T-cell (primary cell): ENCODE measurements at regions not wholly inside any gene's neighbourhood (a gene's known extent, or its start where the extent isn't known, plus 50 kb on each side); places are given as distances from the start of the nearest gene placed in this dataset.

ENCODE experiments used
- ATAC-seq, 4 experiments: fragments of 200-7000 bp in 3 of 4; fragments of 150-1000 bp in 1 of 4; cut with Tn5 transposase; replicated peaks in 1 of 4; 1 replicate in 3 of 4; 2 replicates in 1 of 4; pipeline ENCODE4 v1.10.0; 2021; ENCODE audit warnings: moderate library complexity in 3 of 4, mild to moderate bottlenecking in 2 of 4, moderate number of reproducible peaks in 1 of 4
- CTCF ChIA-PET, 2 donors: fragments of 300-600 bp; sonication (Branson Sonifier 250); formaldehyde crosslinking; loops; one replicate each; lab custom pipeline; 2022; ENCODE audit warnings: antibody characterized with exemption in 2 of 2; lab: Charles Lee
- POLR2A ChIA-PET, 2 donors: fragments of 300-600 bp; sonication (Branson Sonifier 250); formaldehyde crosslinking; loops; one replicate each; lab custom pipeline; 2022; ENCODE audit warnings: antibody characterized with exemption in 2 of 2; lab: Charles Lee
- DNase-seq, 35 experiments: peaks; one replicate each; pipeline versions ENCODE4 v3.0.0 to v3.0.0-alpha.2; 2013 to 2023
- H3K27ac ChIP-seq: one replicate; pipeline ENCODE4 v1.5.1; 2013; ENCODE audit warnings: low read length
- H3K27me3 ChIP-seq, 2 experiments: replicated peaks in 1 of 2; 1 replicate in 1 of 2; 2 replicates in 1 of 2; pipeline versions ENCODE4 v1.6.1 to v1.7.0; 2013; ENCODE audit warnings: low read length in 1 of 2, mixed read lengths in 1 of 2; ENCODE audit not compliant: control insufficient read depth in 2 of 2, insufficient read depth in 2 of 2; ENCODE audit errors: extremely low read depth in 1 of 2
- H3K36me3 ChIP-seq, 2 donors: 1 replicate in 1 of 2; 2 replicates in 1 of 2; pipeline versions ENCODE4 v1.6.1 to v1.7.0; 2013; ENCODE audit warnings: low read length in 1 of 2; ENCODE audit not compliant: control insufficient read depth in 2 of 2, insufficient read depth in 1 of 2; ENCODE audit errors: extremely low read depth in 1 of 2
- H3K4me1 ChIP-seq, 2 experiments: 1 replicate in 1 of 2; 2 replicates in 1 of 2; pipeline versions ENCODE4 v1.6.1 to v1.7.0; 2013; ENCODE audit warnings: low read length in 2 of 2, mixed read lengths in 1 of 2; ENCODE audit not compliant: insufficient read depth in 2 of 2, control insufficient read depth in 1 of 2; ENCODE audit errors: extremely low read depth in 1 of 2
- H3K4me3 ChIP-seq, 2 donors: 1 replicate in 1 of 2; 2 replicates in 1 of 2; pipeline versions ENCODE4 v1.5.1 to v1.7.0; 2013; ENCODE audit warnings: mild to moderate bottlenecking in 2 of 2, low read length in 1 of 2, moderate library complexity in 1 of 2; ENCODE audit not compliant: control insufficient read depth in 1 of 2; ENCODE audit errors: extremely low read depth in 1 of 2
- H3K9me3 ChIP-seq: 2 replicates; pipeline ENCODE4 v1.7.0; 2013
- H3K27ac Mint-ChIP-seq, 2 donors: one replicate each; pipeline ENCODE4 v1.8.0; 2020 to 2021; ENCODE audit warnings: mild to moderate bottlenecking in 2 of 2, mixed read lengths in 2 of 2
- H3K27me3 Mint-ChIP-seq, 2 donors: one replicate each; pipeline ENCODE4 v1.8.0; 2021 to 2022; ENCODE audit warnings: mixed read lengths in 2 of 2
- H3K36me3 Mint-ChIP-seq: one replicate; pipeline ENCODE4 v1.8.0; 2021; ENCODE audit warnings: mixed read lengths
- H3K4me1 Mint-ChIP-seq, 3 donors: one replicate each; pipeline ENCODE4 v1.8.0; 2020 to 2022; ENCODE audit warnings: mixed read lengths in 3 of 3, mild to moderate bottlenecking in 1 of 3
- H3K4me3 Mint-ChIP-seq, 3 donors: one replicate each; pipeline ENCODE4 v1.8.0; 2020 to 2022; ENCODE audit warnings: mild to moderate bottlenecking in 3 of 3, mixed read lengths in 3 of 3, moderate library complexity in 3 of 3
- H3K9me3 Mint-ChIP-seq, 3 donors: one replicate each; pipeline ENCODE4 v1.8.0; 2020 to 2022; ENCODE audit warnings: mixed read lengths in 3 of 3
- WGBS: methylation state at CpG from one replicate; pipeline ENCODE4 v1.1.5; 2013; ENCODE audit warnings: missing lambda C conversion rate; ENCODE audit not compliant: insufficient coverage; 5-methylcytosine and 5-hydroxymethylcytosine counted together

DNA sequence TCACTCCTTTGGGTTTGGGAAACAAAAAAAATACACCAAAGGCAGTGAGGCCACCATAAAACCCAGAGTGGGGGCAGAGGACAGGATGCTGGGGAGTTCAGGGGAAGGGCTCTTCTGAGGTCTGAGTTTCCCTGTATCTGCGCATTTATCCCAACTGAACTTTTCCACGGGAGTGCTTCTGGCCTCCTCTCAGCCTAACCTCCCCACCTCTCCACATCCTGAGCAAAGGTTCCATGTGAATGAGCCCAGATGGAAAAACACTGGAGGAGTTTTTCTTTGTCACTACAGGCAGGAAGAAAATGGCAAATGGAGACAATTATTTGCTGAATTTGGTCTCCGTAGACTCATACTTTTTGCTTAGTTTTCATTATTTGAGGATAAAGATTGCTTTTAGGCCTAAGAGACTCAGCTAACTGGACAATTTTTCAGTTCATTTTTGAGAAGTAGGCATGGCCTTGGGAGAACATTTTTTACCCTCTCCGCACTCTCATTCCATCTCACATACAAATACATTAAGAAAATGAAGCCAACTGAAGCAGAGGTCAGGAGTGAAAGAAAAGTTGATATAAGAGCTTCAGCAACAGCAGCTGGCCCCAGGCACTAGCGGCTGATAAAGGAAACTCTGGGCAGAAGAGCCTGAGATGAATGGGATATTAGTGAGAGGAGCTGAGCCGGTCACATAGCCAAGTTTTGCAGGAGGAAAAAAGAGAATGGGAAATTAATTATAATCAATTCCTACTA, 82.6 kb upstream of the CYP1B1 start:
- Mint-ChIP-seq H3K36me3 (no peaks in the 10 kb centered on the region), H3K4me1 (no peaks in the 10 kb centered on the region), H3K27me3 (peaks cover 25 to 44% of the 10 kb centered on the region in 2 donors), H3K4me3 (no peak overlapping the region), H3K27ac (no peak overlapping the region), H3K9me3 (no peaks in the 10 kb centered on the region)
- ChIA-PET POLR2A (no interaction called here), CTCF (interaction anchor here in 1 of 2 donors (0.6 kb wide), 1 partner anchor 29 kb away, joined by 3 read pairs; no protein-coding TSS in a partner anchor)
- ATAC-seq (no peak), DNase-seq (no peak)
- Histone ChIP-seq H3K27ac (no peak overlapping the region), H3K36me3 (no peaks in the 10 kb centered on the region), H3K4me3 (no peak overlapping the region), H3K9me3 (no peaks in the 10 kb centered on the region), H3K27me3 (peaks cover 3 to 7% of the 10 kb centered on the region in 2 experiments), H3K4me1 (no peaks in the 10 kb centered on the region)
- WGBS = 100% methylated on average over 1 of the region's 6 CpGs

GRCh38 chr2:38156436-38156835, 80.5 kb upstream of the CYP1B1 start:
- H3K4me3 Mint-ChIP-seq = no peak overlapping the region
- H3K27me3 Mint-ChIP-seq = peaks cover 20 to 40% of the 10 kb centered on the region in 2 donors
- H3K9me3 Mint-ChIP-seq = no peaks in the 10 kb centered on the region
- H3K4me1 ChIP-seq = no peaks in the 10 kb centered on the region
- H3K4me3 ChIP-seq = no peak overlapping the region
- 88% methylated on average over 1 of the region's 5 CpGs for WGBS
- no peaks in the 10 kb centered on the region for H3K4me1 Mint-ChIP-seq
- H3K36me3 Mint-ChIP-seq = no peaks in the 10 kb centered on the region
- no peak for DNase-seq
- no peaks in the 10 kb centered on the region for H3K36me3 ChIP-seq
- H3K27ac ChIP-seq = no peak overlapping the region
- no peak for ATAC-seq
- H3K9me3 ChIP-seq = no peaks in the 10 kb centered on the region
- no peak overlapping the region for H3K27ac Mint-ChIP-seq
- ChIA-PET CTCF (no interaction called here), POLR2A (no interaction called here)
- H3K27me3 ChIP-seq = peaks cover 0 to under 1% of the 10 kb centered on the region in 2 experiments

DNA sequence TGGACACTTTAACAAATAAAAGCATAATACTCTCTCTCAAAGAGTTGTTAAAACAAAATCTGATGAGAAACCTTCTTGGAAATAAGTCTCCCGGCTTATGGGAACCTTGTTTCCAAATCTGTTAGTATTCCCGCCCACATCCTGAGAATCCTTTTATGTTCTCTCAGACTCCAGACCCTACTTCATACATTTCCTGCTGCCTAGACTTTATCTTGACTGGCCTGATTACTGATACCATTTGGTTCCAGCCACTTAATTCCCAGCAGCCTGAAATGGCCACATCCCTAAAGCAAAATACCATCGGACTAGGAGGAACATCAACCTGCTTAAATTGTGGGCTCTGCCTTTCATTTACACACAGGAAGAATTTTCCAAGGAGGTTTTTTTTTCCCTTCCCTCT, 79.1 kb upstream of the CYP1B1 start:
- no peaks in the 10 kb centered on the region for H3K36me3 ChIP-seq
- Mint-ChIP-seq H3K36me3 (no peaks in the 10 kb centered on the region), H3K27me3 (peaks cover 12 to 33% of the 10 kb centered on the region in 2 donors), H3K4me1 (no peaks in the 10 kb centered on the region), H3K27ac (no peak overlapping the region), H3K4me3 (no peak overlapping the region), H3K9me3 (no peaks in the 10 kb centered on the region)
- POLR2A ChIA-PET = no interaction called here
- no peak overlapping the region for H3K4me3 ChIP-seq
- no peak overlapping the region for H3K27ac ChIP-seq
- DNase-seq (no peak), ATAC-seq (no peak)
- CTCF ChIA-PET = no interaction called here
- WGBS = 80% methylated on average over 3 of the region's 3 CpGs
- H3K9me3 ChIP-seq = no peaks in the 10 kb centered on the region
- H3K4me1 ChIP-seq = no peaks in the 10 kb centered on the region
- no peaks in the 10 kb centered on the region for H3K27me3 ChIP-seq

- Mint-ChIP-seq H3K36me3 (no peaks in the 10 kb centered on the region), H3K27ac (no peak overlapping the region), H3K4me3 (no peak overlapping the region), H3K9me3 (no peaks in the 10 kb centered on the region), H3K4me1 (no peaks in the 10 kb centered on the region), H3K27me3 (peaks cover 11 to 30% of the 10 kb centered on the region in 2 donors)
- H3K27me3 ChIP-seq = peaks cover 0 to 2% of the 10 kb centered on the region in 2 experiments
- no peak for DNase-seq
- POLR2A ChIA-PET = no interaction called here
- H3K9me3 ChIP-seq = no peaks in the 10 kb centered on the region
- H3K27ac ChIP-seq = no peak overlapping the region
- H3K4me1 ChIP-seq = no peaks in the 10 kb centered on the region
- CTCF ChIA-PET = interaction anchor here in 1 of 2 donors (0.6 kb wide), 1 partner anchor 120 kb away, joined by 3 read pairs; no protein-coding TSS in a partner anchor
- WGBS = 8% methylated on average over 1 of the region's 2 CpGs
- ATAC-seq = no peak
- H3K36me3 ChIP-seq = no peaks in the 10 kb centered on the region
- no peak overlapping the region for H3K4me3 ChIP-seq
Observed at GRCh38 chr2:38154395-38154794, 78.4 kb upstream of the CYP1B1 start.

- Mint-ChIP-seq H3K4me3 (no peak overlapping the region), H3K27me3 (peaks cover 9 to 30% of the 10 kb centered on the region in 2 donors), H3K4me1 (no peaks in the 10 kb centered on the region), H3K36me3 (no peaks in the 10 kb centered on the region), H3K27ac (no peak overlapping the region), H3K9me3 (no peaks in the 10 kb centered on the region)
- ATAC-seq (no peak), DNase-seq (no peak)
- Histone ChIP-seq H3K27me3 (peaks cover 0 to 7% of the 10 kb centered on the region in 2 experiments), H3K27ac (no peak overlapping the region), H3K36me3 (no peaks in the 10 kb centered on the region), H3K4me3 (no peak overlapping the region), H3K9me3 (no peaks in the 10 kb centered on the region), H3K4me1 (no peaks in the 10 kb centered on the region)
- 84% methylated on average over 6 of the region's 6 CpGs for WGBS
- ChIA-PET POLR2A (no interaction called here), CTCF (no interaction called here)
Observed at GRCh38 chr2:38153476-38154135, 77.7 kb upstream of the CYP1B1 start.

DNA sequence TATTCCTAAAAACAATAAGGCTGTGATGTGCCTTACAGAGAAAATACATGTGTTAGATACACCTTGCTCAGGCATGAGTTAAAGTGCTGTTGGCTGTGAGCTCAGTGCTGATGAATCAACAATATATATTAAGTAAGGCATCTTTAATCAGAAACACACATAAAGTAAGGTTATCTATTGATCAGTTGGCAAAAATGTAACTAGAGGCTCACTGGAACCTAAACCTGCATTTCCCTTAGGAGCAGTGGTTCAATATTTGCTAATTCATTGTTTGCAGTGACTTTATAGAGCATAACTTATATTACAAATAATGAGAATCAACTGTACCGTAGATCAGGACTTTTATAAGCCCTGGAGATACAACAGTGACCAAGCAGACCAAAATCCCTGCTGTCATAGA, 77.0 kb upstream of the CYP1B1 start:
- Mint-ChIP-seq H3K9me3 (peaks cover 0 to 3% (median 0%) of the 10 kb centered on the region in 3 donors), H3K27me3 (peaks cover 8 to 30% of the 10 kb centered on the region in 2 donors), H3K4me1 (no peaks in the 10 kb centered on the region), H3K36me3 (no peaks in the 10 kb centered on the region), H3K27ac (no peak overlapping the region), H3K4me3 (no peak overlapping the region)
- ATAC-seq (no peak), DNase-seq (no peak)
- Histone ChIP-seq H3K4me1 (no peaks in the 10 kb centered on the region), H3K36me3 (no peaks in the 10 kb centered on the region), H3K27ac (no peak overlapping the region), H3K27me3 (peaks cover 0 to 9% of the 10 kb centered on the region in 2 experiments), H3K9me3 (no peaks in the 10 kb centered on the region), H3K4me3 (no peak overlapping the region)
- ChIA-PET CTCF (no interaction called here), POLR2A (no interaction called here)
- WGBS = no CpG with 5 or more reads among the region's 1 CpG
